ENCODE measurements at regions not wholly inside any gene's neighbourhood (a gene's known extent, or its start where the extent isn't known, plus 50 kb on each side); places are given as distances from the start of the nearest gene placed in this dataset.

DNA sequence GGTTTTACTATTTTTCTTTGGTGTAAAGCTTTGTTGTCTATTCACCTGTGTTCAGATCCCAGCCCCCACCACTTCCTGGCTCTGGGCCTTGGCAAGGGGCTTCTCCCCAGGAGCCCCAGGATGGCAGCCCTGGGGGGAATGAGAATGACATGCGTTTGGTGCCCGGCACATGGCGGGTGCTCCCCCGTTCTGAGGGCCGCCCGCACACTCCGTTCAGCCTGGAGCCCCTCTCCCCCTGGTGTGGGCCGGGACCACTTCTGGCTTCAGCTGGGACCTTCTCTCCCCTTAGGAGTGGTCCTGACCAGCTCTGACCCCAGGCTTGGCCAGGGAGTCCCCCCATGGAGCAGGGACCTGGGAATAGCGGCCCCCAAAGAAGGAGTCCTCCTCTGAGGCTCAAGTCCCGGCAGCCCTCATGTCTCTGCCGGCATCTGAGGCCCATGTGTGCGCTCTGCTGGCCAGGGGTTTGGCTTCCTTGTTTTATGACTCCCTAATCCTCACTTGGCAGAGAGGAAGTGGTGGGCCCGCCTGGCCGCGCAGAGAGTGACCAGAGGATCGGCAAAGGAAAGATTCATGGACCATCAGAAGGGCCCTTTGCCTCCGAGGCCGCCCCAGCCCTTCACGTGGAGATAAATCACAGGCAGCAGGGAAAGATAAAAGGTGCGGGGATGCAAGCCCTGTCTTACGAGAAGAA, 57.0 kb upstream of the LMX1B start:
- DNase-seq, result no peak

GRCh38 chr9:126558051-126558665, 55.6 kb upstream of the LMX1B start:
- DNase-seq, result peak; percentile 55

DNA sequence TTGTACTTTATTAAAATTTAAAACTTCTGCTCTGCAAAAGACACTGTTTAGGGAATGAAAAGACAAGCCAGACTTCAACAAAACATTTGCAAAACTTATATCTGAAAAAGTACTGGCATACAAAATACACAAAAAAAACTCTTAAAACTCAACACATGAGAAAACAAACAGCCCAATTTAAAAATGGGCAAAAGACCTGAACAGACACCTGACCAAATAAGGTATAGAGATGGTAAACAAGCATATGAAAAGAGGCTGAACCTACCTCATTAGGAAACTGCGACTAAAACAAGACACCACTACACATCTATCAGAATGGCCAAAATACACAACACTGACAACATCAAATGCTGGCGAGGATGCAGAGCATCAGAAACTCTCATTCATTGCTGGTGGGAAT, 54.4 kb upstream of the LMX1B start:
- DNase-seq, result no peak

DNA sequence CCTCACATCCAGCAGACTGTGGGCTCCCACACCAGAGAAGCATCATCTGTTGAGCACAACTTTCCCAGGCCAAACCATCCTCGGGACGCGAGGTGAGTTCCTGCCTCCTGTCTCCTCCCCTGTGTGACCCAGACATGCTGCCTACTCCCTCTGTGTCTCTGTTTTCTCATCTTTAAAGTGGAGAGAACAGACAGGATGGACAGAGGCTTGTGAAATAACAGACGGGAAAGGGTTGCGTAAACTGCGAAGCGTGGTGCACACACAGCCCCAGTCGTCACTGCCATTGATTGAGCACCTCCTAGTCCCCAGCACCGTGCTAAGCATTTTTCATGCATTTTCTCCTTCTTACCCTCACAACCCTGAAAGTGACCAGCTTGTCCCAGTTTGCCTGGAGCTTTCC, 52.1 kb upstream of the LMX1B start:
- DNase-seq, result no peak

GRCh38 chr9:126563556-126563955, 50.2 kb upstream of the LMX1B start:
- DNase-seq, result no peak
